ENCODE measurements at regions not wholly inside any gene's neighbourhood (a gene's known extent, or its start where the extent isn't known, plus 50 kb on each side); places are given as distances from the start of the nearest gene placed in this dataset.
"Not testable (repeated sequence)": the region's sequence is repeated elsewhere in the genome, so short reads cannot be mapped to it uniquely, and the experiment has no call there.

DNA sequence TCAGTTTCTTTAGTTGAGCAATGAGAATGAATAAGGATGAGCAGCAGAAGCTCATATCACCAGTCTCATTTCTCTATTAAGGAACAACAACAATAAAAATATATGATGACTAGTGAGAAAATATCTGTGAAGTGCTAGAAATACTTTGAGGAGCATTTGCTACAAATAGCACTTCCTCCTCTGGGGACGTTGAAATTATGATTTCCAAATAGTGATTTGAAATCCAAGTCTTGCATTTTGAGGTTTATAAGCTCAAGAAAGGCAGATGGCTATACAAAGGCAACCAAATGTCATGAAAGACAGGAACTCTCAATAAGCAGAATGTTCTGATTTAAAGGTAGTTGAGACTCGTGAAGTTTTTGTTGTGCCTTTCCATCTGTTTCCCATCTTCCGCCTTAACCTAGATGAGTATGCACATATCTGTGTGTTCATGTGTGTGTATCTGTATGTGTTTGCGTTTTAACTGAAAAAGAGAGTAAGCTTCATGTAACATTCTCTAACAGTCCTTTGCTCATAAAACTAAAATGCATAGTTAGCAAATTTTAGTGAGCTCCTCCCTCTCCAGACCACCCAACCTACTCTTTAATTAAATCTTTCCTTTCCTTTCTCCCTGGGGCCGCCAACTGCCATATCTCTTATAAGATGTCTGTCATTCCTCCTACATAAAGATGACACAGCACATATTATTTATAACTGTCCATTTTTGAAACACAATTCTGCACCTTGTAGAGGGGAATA is 222.6 kb upstream of the RASGEF1B start:
- no peaks in the 10 kb centered on the region for H3K4me1 Mint-ChIP-seq (ENCODE audit: low read depth)
- H3K4me3 Mint-ChIP-seq: no peak overlapping the region
- H3K27ac Mint-ChIP-seq: no peak overlapping the region
- H3K27me3 Mint-ChIP-seq (ENCODE audit: insufficient read depth): no peaks in the 10 kb centered on the region
- H3K36me3 Mint-ChIP-seq (ENCODE audit: low read depth): no peaks in the 10 kb centered on the region
- intact Hi-C loops (cut with micrococcal nuclease): no loop called here
- no peak for DNase-seq (ENCODE audit: low spot score)
- H3K9me3 Mint-ChIP-seq: no peaks in the 10 kb centered on the region

DNA sequence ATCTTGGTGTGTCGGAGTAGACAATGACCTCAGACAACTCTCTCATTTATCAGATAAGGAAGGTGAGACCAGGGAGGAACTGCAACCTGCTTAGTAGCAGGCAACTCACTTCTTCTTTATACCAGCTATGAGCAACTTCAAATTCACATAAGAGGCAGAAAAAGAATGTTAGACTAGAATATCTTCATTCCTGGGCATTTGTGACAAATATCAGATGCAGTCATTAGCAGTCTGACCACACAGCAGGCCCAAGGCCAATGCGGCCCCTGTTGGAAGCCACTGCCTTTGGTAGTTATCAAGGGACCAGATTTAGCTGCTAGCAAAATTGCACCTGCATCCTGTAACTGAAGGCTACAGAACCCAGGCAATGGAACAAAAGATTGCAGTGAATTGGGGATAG is 219.2 kb upstream of the RASGEF1B start:
- no peak for DNase-seq (ENCODE audit: low spot score)
- no peak overlapping the region for H3K4me3 Mint-ChIP-seq
- H3K27ac Mint-ChIP-seq: no peak overlapping the region
- H3K36me3 Mint-ChIP-seq (ENCODE audit: low read depth): no peaks in the 10 kb centered on the region
- intact Hi-C loops (cut with micrococcal nuclease): no loop called here
- no peaks in the 10 kb centered on the region for H3K9me3 Mint-ChIP-seq
- no peaks in the 10 kb centered on the region for H3K27me3 Mint-ChIP-seq (ENCODE audit: insufficient read depth)
- no peaks in the 10 kb centered on the region for H3K4me1 Mint-ChIP-seq (ENCODE audit: low read depth)

DNA sequence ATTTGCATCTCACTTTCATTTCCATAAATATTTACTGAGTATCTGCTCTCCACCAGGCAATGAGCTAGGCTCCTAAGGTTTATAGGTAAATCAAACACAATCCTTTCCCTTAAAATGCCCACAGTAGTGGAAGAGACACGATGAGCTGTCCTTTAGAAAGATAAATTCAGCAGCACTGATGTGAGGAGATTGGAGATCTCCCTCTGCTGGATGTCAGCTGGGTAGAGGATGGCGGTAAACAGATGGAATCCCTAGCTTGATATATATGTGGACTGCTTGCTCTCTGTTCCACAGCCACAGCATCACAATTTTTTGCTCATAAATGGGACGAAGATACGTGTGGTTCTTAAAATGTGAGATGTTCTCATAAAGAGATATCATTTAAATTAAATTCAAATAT is 216.4 kb upstream of the RASGEF1B start:
- H3K4me3 Mint-ChIP-seq: no peak overlapping the region
- H3K9me3 Mint-ChIP-seq: no peaks in the 10 kb centered on the region
- no peak overlapping the region for H3K27ac Mint-ChIP-seq
- no peaks in the 10 kb centered on the region for H3K4me1 Mint-ChIP-seq (ENCODE audit: low read depth)
- intact Hi-C loops (cut with micrococcal nuclease): loop anchor here (1.0 kb wide), 1 partner anchor 221 kb away; no protein-coding TSS in a partner anchor
- no peaks in the 10 kb centered on the region for H3K36me3 Mint-ChIP-seq (ENCODE audit: low read depth)
- DNase-seq (ENCODE audit: low spot score): no peak
- H3K27me3 Mint-ChIP-seq (ENCODE audit: insufficient read depth): no peaks in the 10 kb centered on the region

DNA sequence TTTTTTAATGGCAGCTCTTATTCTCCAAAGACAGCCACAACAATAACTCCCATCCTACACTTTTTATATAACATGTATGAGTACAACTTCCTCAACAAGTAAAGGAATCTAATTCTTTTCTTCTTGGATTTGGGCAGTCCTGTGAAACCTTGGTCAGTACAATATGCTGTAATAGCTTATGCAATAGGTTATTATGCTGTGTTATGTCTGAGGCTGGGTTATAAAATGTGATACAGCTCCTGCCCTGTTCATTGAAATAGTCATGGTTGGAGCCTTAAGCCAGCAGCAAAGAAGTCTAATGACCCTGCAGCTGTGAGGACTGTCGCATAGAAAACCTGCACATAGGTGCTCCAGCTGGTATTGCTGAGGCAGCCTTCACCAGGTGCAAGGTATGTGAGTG is 215.8 kb upstream of the RASGEF1B start:
- no peaks in the 10 kb centered on the region for H3K4me1 Mint-ChIP-seq (ENCODE audit: low read depth)

DNA sequence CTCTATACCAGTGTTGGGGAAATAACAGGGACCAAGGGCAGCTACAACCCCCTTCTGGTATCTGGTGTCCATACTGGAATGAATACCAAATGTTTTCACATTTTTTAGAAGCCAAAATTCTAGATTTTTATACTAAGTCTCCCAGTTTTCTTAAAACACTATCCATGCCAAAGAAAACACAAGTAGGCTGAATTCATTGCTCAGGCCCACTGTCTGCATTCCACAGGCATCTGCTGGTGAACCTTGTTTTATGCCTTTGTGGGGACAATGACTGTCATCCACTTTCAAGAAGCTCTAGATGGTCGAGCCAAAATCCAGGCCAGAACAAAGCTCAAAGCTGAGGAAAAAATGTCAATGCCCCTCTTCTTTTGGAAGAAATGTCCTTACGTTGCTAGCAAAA is 213.4 kb upstream of the RASGEF1B start:
- Mint-ChIP-seq H3K4me3 (no peak overlapping the region), H3K9me3 (no peaks in the 10 kb centered on the region), H3K4me1 (ENCODE audit: low read depth) (no peaks in the 10 kb centered on the region), H3K27ac (no peak overlapping the region), H3K27me3 (ENCODE audit: insufficient read depth) (peaks cover 3% of the 10 kb centered on the region), H3K36me3 (ENCODE audit: low read depth) (no peaks in the 10 kb centered on the region)
- no peak for DNase-seq (ENCODE audit: low spot score)
- intact Hi-C loops (cut with micrococcal nuclease): no loop called here

More for the DNA sequence above, 215.8 kb upstream of the RASGEF1B start:
- DNase-seq (ENCODE audit: low spot score): no peak
- H3K4me3 Mint-ChIP-seq: no peak overlapping the region
- H3K36me3 Mint-ChIP-seq (ENCODE audit: low read depth): no peaks in the 10 kb centered on the region
- intact Hi-C loops (cut with micrococcal nuclease): no loop called here
- no peak overlapping the region for H3K27ac Mint-ChIP-seq
- H3K27me3 Mint-ChIP-seq (ENCODE audit: insufficient read depth): no peaks in the 10 kb centered on the region
- H3K9me3 Mint-ChIP-seq: no peaks in the 10 kb centered on the region

DNA sequence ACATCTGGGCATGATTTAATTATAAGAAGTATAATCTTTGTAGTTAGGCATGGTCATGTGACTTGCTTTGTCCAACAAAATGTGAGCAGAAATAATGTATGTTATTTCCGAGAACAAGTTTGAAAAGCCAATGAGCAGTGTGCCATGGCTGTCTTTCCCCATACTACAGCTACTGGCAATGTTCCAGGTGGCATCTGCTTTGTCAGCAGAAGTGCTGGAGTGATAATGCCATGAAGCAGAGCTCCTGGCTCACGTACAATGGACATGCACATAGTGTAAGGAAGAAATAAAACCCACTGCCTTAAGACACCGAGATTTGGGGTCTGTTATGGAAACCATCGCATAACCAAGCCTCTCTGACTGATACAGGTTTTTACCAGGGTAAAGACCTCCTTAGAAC is 212.6 kb upstream of the RASGEF1B start:
- Mint-ChIP-seq H3K9me3 (no peaks in the 10 kb centered on the region), H3K27ac (no peak overlapping the region), H3K36me3 (ENCODE audit: low read depth) (no peaks in the 10 kb centered on the region), H3K4me3 (no peak overlapping the region), H3K27me3 (ENCODE audit: insufficient read depth) (peaks cover 5% of the 10 kb centered on the region), H3K4me1 (ENCODE audit: low read depth) (no peaks in the 10 kb centered on the region)
- intact Hi-C loops (cut with micrococcal nuclease): no loop called here
- DNase-seq (ENCODE audit: low spot score): no peak

DNA sequence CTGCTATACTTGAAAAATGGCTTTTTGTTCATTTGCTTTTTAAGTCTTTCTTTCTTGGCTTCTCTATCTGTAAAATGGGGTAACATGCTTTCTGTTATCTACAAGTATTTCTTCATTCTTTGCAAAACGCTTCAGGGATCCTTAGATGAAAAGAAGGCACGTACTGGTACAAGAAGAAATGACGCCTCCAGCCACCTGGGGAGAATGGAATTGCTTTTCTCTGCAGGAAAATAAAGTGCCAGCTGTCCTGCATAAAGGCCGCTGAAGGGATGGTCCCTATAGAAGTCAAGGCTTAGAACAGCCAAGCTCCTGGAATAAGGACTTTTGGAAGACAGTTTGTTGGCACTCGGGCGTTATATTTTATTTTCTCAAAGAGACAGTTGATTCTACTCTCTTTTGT is 210.8 kb upstream of the RASGEF1B start:
- Mint-ChIP-seq H3K9me3 (no peaks in the 10 kb centered on the region), H3K36me3 (ENCODE audit: low read depth) (no peaks in the 10 kb centered on the region), H3K27ac (no peak overlapping the region), H3K27me3 (ENCODE audit: insufficient read depth) (peaks cover 5% of the 10 kb centered on the region), H3K4me3 (no peak overlapping the region), H3K4me1 (ENCODE audit: low read depth) (no peaks in the 10 kb centered on the region)
- intact Hi-C loops (cut with micrococcal nuclease): no loop called here
- DNase-seq (ENCODE audit: low spot score): no peak

DNA sequence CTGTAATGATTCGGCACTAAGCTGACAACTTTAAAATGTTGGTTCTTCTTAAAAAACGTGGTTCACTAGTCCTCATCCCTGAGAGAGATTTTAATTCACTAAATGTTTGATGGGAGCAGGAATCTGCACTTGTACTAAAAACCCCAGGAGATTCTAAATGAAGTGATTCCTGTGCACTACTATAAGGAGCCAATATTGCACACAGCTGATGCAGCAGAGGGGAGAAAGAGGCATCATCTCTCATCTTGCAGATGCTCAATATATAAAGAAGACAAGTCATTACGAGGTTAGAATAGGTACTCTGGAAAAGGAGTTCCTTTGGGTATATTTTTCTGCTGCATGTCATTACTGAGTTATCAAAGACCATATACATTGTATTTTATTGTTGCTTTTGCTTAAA is 207.6 kb upstream of the RASGEF1B start:
- no peaks in the 10 kb centered on the region for H3K9me3 Mint-ChIP-seq
- H3K36me3 Mint-ChIP-seq (ENCODE audit: low read depth): no peaks in the 10 kb centered on the region
- no peak overlapping the region for H3K4me3 Mint-ChIP-seq
- no peak for DNase-seq (ENCODE audit: low spot score)
- H3K4me1 Mint-ChIP-seq (ENCODE audit: low read depth): no peaks in the 10 kb centered on the region
- H3K27me3 Mint-ChIP-seq (ENCODE audit: insufficient read depth): peaks cover 5% of the 10 kb centered on the region
- H3K27ac Mint-ChIP-seq: no peak overlapping the region
- intact Hi-C loops (cut with micrococcal nuclease): no loop called here

DNA sequence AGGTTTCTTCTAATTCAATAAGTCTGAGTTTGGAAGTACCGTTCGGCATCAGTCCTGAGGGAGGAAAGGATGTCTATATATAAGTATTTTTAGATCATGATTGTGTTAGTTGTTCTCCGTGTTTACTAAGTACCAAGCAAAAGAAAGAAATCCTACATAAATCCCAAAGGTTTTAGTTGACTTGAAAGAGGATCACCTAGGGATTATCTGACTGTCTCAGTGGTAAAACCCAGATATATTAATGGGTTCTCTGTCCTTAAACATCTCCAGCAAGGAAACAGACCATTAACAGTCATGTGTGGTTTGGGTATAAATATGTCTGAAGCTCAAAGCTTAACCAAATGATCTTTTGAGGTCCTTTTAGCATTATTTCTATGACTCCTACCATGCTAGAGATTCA is 207.1 kb upstream of the RASGEF1B start:
- H3K36me3 Mint-ChIP-seq (ENCODE audit: low read depth): no peaks in the 10 kb centered on the region
- H3K27me3 Mint-ChIP-seq (ENCODE audit: insufficient read depth): peaks cover 5% of the 10 kb centered on the region
- DNase-seq (ENCODE audit: low spot score): no peak
- H3K4me1 Mint-ChIP-seq (ENCODE audit: low read depth): no peaks in the 10 kb centered on the region
- H3K4me3 Mint-ChIP-seq: no peak overlapping the region
- no peaks in the 10 kb centered on the region for H3K9me3 Mint-ChIP-seq
- intact Hi-C loops (cut with micrococcal nuclease): no loop called here
- no peak overlapping the region for H3K27ac Mint-ChIP-seq

DNA sequence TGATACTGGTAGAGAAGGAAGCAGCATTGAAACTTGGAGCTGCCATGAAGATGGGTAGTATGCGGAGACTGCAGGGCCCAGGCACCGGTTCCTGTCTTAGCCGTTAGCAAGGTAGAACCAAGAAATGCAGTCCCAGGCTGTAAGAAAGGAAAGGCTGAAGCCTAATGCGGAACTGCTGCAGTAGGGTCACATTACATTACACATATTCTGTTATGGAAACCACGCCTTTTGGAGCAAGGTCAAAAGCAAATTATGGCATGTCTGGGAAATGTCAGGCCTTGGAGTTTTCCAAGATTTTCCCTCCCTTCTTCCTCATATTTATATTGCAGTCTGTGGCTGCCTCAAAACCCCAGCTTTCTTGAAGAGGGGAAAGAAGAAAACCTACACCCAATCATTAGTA is 204.8 kb upstream of the RASGEF1B start:
- no peak for DNase-seq (ENCODE audit: low spot score)
- no peak overlapping the region for H3K27ac Mint-ChIP-seq
- H3K4me3 Mint-ChIP-seq: no peak overlapping the region
- no peaks in the 10 kb centered on the region for H3K4me1 Mint-ChIP-seq (ENCODE audit: low read depth)
- peaks cover 7% of the 10 kb centered on the region for H3K27me3 Mint-ChIP-seq (ENCODE audit: insufficient read depth)
- no peaks in the 10 kb centered on the region for H3K36me3 Mint-ChIP-seq (ENCODE audit: low read depth)
- no peaks in the 10 kb centered on the region for H3K9me3 Mint-ChIP-seq
- intact Hi-C loops (cut with micrococcal nuclease): no loop called here

DNA sequence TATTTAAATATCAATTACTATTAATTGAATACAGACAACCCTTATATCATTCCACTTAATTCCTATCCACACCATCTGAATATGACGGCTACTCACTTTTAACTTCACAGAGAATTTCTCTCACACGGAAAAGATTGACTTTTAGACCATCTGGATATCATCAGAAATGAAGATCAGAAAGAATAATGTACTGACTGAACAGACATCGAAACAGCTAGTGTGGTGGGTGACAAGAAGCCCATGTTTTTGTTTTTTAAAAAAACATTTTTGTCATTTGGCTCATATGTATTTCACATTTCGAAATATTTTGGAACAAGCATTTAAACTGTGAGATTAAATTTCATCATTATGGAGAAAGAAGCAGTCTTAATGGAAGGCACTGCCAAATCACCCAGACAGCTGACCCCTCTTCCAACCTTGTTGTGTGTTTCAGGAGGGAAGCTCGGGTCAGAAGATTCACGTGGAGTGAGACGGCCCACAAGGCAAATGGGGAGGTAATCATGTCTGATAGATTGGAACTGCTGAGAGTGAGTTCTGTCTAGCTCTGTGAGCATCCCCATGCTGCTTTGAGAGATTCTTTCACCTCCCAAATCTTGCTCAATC is 204.2 kb upstream of the RASGEF1B start:
- Mint-ChIP-seq H3K9me3 (no peaks in the 10 kb centered on the region), H3K4me1 (ENCODE audit: low read depth) (no peaks in the 10 kb centered on the region), H3K36me3 (ENCODE audit: low read depth) (no peaks in the 10 kb centered on the region), H3K27ac (no peak overlapping the region), H3K4me3 (no peak overlapping the region), H3K27me3 (ENCODE audit: insufficient read depth) (peaks cover 7% of the 10 kb centered on the region)
- no peak for DNase-seq (ENCODE audit: low spot score)
- intact Hi-C loops (cut with micrococcal nuclease): no loop called here

DNA sequence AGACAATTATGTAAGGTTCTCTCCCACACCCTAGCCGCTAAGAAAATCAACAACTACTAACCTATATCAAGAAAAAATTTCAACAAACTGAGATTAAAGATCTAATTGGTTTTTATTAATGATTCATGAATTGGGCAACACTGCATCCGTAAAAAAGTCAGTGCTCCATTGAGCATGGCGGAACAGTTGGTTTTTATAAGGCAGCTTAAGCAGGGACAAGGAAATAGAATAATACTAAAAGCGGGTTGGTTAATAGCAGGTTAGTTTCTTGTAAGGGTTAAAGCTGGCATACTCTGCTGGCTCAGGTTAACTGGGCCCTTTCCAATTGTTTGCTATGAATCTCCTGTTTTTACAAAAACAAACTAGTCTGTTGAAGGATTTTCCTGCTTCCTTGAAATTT is 202.3 kb upstream of the RASGEF1B start:
- Mint-ChIP-seq H3K27me3 (ENCODE audit: insufficient read depth) (peaks cover 2% of the 10 kb centered on the region), H3K9me3 (no peaks in the 10 kb centered on the region), H3K27ac (no peak overlapping the region), H3K4me3 (no peak overlapping the region), H3K4me1 (ENCODE audit: low read depth) (no peaks in the 10 kb centered on the region), H3K36me3 (ENCODE audit: low read depth) (no peaks in the 10 kb centered on the region)
- DNase-seq (ENCODE audit: low spot score): no peak
- intact Hi-C loops (cut with micrococcal nuclease): no loop called here

DNA sequence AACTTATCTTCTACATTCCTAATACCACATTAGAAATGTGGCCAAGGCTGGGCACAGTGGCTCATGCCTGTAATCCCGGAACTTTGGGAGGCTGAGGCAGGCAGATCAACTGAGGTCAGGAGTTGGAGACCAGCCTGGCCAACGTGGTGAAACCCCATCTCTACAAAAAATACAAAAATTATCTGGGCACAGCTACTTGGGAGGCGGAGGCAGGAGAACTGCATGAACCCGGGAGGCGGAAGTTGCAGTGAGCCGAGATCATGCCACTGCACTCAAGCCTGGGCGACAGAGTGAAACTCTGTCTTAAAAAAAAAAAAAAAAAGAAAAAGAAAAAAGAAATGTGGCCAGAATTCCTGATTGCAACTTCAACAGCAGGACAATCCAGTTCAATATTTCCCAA is 196.6 kb upstream of the RASGEF1B start:
- H3K27me3 Mint-ChIP-seq (ENCODE audit: insufficient read depth); H3K27ac Mint-ChIP-seq; H3K9me3 Mint-ChIP-seq; H3K36me3 Mint-ChIP-seq (ENCODE audit: low read depth); DNase-seq (ENCODE audit: low spot score); H3K4me3 Mint-ChIP-seq: not testable (repeated sequence)
- intact Hi-C loops (cut with micrococcal nuclease): loop anchor here (5.0 kb wide), 2 partner anchors 176 to 196 kb away; partner anchors contain the start of gene RASGEF1B
- peaks cover 10% of the 10 kb centered on the region for H3K4me1 Mint-ChIP-seq (ENCODE audit: low read depth)

All from activated T-helper 1 cell treated with anti-CD3 and anti-CD28 coated beads, Interleukin-12 subunit alpha, Interleukin-12 subunit beta, Interleukin-2, Interleukin-4 antibody, amounts not matched to agents 30 ng/mL and 10 ng/mL and 1 ng/mL, durations not matched to agents 14 hours and 24 hours and 36 hours (primary cell).